Transverse colon (tissue), 4 donors: ENCODE measurements at regions not wholly inside any gene's neighbourhood (a gene's known extent, or its start where the extent isn't known, plus 50 kb on each side); places are given as distances from the start of the nearest gene placed in this dataset.

ENCODE experiments used
- POLR2A ChIP-seq: fragments of 450-650 bp; IDR thresholded peaks from one replicate; pipeline ENCODE4 v1.6.1; 2016; ENCODE audit warnings: antibody characterized with exemption, mild to moderate bottlenecking, moderate library complexity
- POLR2AphosphoS5 ChIP-seq, 3 donors: sonication (generic); formaldehyde crosslinking; IDR thresholded peaks; one replicate each; pipeline ENCODE4 v1.6.1; 2016; ENCODE audit warnings: antibody characterized with exemption in 3 of 3
- TF ChIP-seq, protein P1 (sequence below), 5 experiments: fragments of 200-600 bp in 3 of 5; fragments of 450-650 bp in 2 of 5; sonication (generic) in 3 of 5; IDR thresholded peaks; 1 replicate in 2 of 5; 2 replicates in 3 of 5; pipeline ENCODE4 v1.5.1; 2016 to 2017; ENCODE audit warnings: antibody characterized with exemption in 5 of 5, inconsistent platforms in 3 of 5, mild to moderate bottlenecking in 2 of 5, moderate library complexity in 1 of 5

- TF ChIP-seq, protein P1, sequence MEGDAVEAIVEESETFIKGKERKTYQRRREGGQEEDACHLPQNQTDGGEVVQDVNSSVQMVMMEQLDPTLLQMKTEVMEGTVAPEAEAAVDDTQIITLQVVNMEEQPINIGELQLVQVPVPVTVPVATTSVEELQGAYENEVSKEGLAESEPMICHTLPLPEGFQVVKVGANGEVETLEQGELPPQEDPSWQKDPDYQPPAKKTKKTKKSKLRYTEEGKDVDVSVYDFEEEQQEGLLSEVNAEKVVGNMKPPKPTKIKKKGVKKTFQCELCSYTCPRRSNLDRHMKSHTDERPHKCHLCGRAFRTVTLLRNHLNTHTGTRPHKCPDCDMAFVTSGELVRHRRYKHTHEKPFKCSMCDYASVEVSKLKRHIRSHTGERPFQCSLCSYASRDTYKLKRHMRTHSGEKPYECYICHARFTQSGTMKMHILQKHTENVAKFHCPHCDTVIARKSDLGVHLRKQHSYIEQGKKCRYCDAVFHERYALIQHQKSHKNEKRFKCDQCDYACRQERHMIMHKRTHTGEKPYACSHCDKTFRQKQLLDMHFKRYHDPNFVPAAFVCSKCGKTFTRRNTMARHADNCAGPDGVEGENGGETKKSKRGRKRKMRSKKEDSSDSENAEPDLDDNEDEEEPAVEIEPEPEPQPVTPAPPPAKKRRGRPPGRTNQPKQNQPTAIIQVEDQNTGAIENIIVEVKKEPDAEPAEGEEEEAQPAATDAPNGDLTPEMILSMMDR (IDR thresholded peaks at IDR 0.05): no peak
- TF ChIP-seq POLR2A (no peak), POLR2AphosphoS5 (IDR thresholded peaks at IDR 0.05) (no peak)
Observed at GRCh38 chr14:103258211-103258610, 75.8 kb upstream of the EIF5 start.
